HCT116 (cell line): ENCODE measurements at regions not wholly inside any gene's neighbourhood (a gene's known extent, or its start where the extent isn't known, plus 50 kb on each side); places are given as distances from the start of the nearest gene placed in this dataset.

Experiments used
- ATAC-seq: fragments of 200-7000 bp; cut with Tn5 transposase; 2 replicates; pipeline ENCODE4 v1.9.1; 2020; ENCODE audit warnings: mild to moderate bottlenecking, moderate library complexity
- BruUV-seq: library from RNA; stranded (reverse); fragments of 400-500 nt; replicated peaks from 2 replicates; lab custom pipeline; 2021; lab: Mats Ljungman, UMichigan
- CTCF ChIA-PET: fragments of 300-600 bp; sonication (Branson Sonifier 250); formaldehyde crosslinking; loops from one replicate; lab custom pipeline; 2021; ENCODE audit warnings: antibody characterized with exemption; lab: Charles Lee
- POLR2A ChIA-PET: fragments of 300-600, 350-600 bp; sonication (Branson Sonifier 250); formaldehyde crosslinking; loops from one replicate; lab custom pipeline; 2021; ENCODE audit warnings: antibody characterized with exemption; lab: Charles Lee
- RAD21 ChIA-PET, 2 experiments: fragments of 300-600 bp; sonication (Branson Sonifier 250); formaldehyde crosslinking; loops; one replicate each; lab custom pipeline; 2023; ENCODE audit warnings: low total read pairs in 2 of 2; ENCODE audit not compliant: uncharacterized antibody in 2 of 2, unreplicated experiment in 2 of 2, low non-redundant PET in 1 of 2; lab: Charles Lee
- DNase-seq: peaks from one replicate; pipeline ENCODE4 v3.0.0-alpha.2; 2010; ENCODE audit warnings: low read depth, low spot score
- H2AFZ ChIP-seq: fragments of 200-600 bp; shearing (Covaris generic), sonication (generic); 2 replicates; pipeline ENCODE4 v1.6.1; 2017; ENCODE audit warnings: low read depth, mixed run types, mixed read lengths, antibody characterized with exemption, low read length; ENCODE audit not compliant: poor library complexity, severe bottlenecking
- H3K27ac ChIP-seq: 2 replicates; pipeline ENCODE4 v1.5.1; 2012; ENCODE audit warnings: low read depth, low read length
- H3K27me3 ChIP-seq: fragments of 200-600 bp; sonication (generic); 2 replicates; pipeline ENCODE4 v1.6.1; 2016; ENCODE audit warnings: mixed run types, low read length, mixed read lengths; ENCODE audit not compliant: insufficient read depth
- H3K36me3 ChIP-seq, 2 experiments: fragments of 200-500 bp in 1 of 2; fragments of 200-600 bp in 1 of 2; sonication (Bioruptor generic) in 1 of 2; sonication (generic) in 1 of 2; 2 replicates each; pipeline versions ENCODE4 v1.5.1 to v1.6.1; 2014 to 2016; ENCODE audit warnings: low read length in 2 of 2, inconsistent platforms in 1 of 2, mixed read lengths in 1 of 2, mixed run types in 1 of 2; ENCODE audit not compliant: insufficient read depth in 2 of 2, control insufficient read depth in 1 of 2
- H3K4me1 ChIP-seq, 2 experiments: fragments of 200-600 bp in 1 of 2; sonication (generic) in 1 of 2; 2 replicates each; pipeline versions ENCODE4 v1.5.1 to v1.6.1; 2012 to 2017; ENCODE audit warnings: low read length in 2 of 2, inconsistent platforms in 1 of 2, mild to moderate bottlenecking in 1 of 2, mixed read lengths in 1 of 2, mixed run types in 1 of 2, moderate library complexity in 1 of 2; ENCODE audit not compliant: insufficient read depth in 2 of 2, control insufficient read depth in 1 of 2
- H3K4me2 ChIP-seq: fragments of 200-600 bp; sonication (generic); 2 replicates; pipeline ENCODE4 v1.6.1; 2017; ENCODE audit warnings: mixed run types, low read length, mixed read lengths
- H3K4me3 ChIP-seq, 2 experiments: fragments of 200-600 bp in 1 of 2; sonication (generic) in 1 of 2; replicated peaks in 1 of 2; 2 replicates each; pipeline ENCODE4 v1.5.1; 2011 to 2016; ENCODE audit warnings: low read length in 2 of 2, control low read depth in 1 of 2, low read depth in 1 of 2, mild to moderate bottlenecking in 1 of 2, mixed read lengths in 1 of 2, mixed run types in 1 of 2
- H3K79me2 ChIP-seq: fragments of 200-600 bp; sonication (generic); 2 replicates; pipeline ENCODE4 v1.6.1; 2017; ENCODE audit warnings: mild to moderate bottlenecking, mixed run types, low read length, moderate library complexity, mixed read lengths; ENCODE audit not compliant: insufficient read depth
- H3K9ac ChIP-seq: fragments of 200-600 bp; sonication (generic); 2 replicates; pipeline ENCODE4 v1.6.1; 2016; ENCODE audit warnings: low read length, mixed read lengths
- H3K9me2 ChIP-seq: fragments of 200-600 bp; sonication (generic), shearing (Covaris generic); 2 replicates; pipeline ENCODE4 v1.6.1; 2017; ENCODE audit warnings: mixed run types, mild to moderate bottlenecking, moderate library complexity; ENCODE audit not compliant: insufficient read depth
- H3K9me3 ChIP-seq, 2 experiments: fragments of 200-500 bp in 1 of 2; fragments of 200-600 bp in 1 of 2; sonication (Bioruptor generic) in 1 of 2; sonication (generic) in 1 of 2; 2 replicates each; pipeline ENCODE4 v1.6.1; 2014 to 2017; ENCODE audit warnings: low read length in 2 of 2, mixed read lengths in 2 of 2, inconsistent platforms in 1 of 2, low read depth in 1 of 2, mild to moderate bottlenecking in 1 of 2, mixed run types in 1 of 2, moderate library complexity in 1 of 2; ENCODE audit not compliant: control insufficient read depth in 1 of 2, insufficient read depth in 1 of 2
- H4K20me1 ChIP-seq: fragments of 200-600 bp; sonication (generic), shearing (Covaris generic); 2 replicates; pipeline ENCODE4 v1.6.1; 2017; ENCODE audit warnings: mixed run types, mild to moderate bottlenecking, moderate library complexity; ENCODE audit not compliant: insufficient read depth
- CTCF ChIP-seq, 3 experiments: fragments of 200-600 bp in 1 of 3; sonication (generic) in 1 of 3; IDR thresholded peaks in 2 of 3; conservative IDR thresholded peaks in 1 of 3; 2 replicates each; pipeline ENCODE4 v1.5.1; 2012 to 2017; ENCODE audit warnings: low read depth in 2 of 3, low read length in 2 of 3, antibody characterized with exemption in 1 of 3, borderline replicate concordance in 1 of 3, control low read depth in 1 of 3, mild to moderate bottlenecking in 1 of 3, mixed read lengths in 1 of 3, mixed run types in 1 of 3, moderate library complexity in 1 of 3; ENCODE audit not compliant: insufficient read depth in 1 of 3
- JUND ChIP-seq: IDR thresholded peaks from 2 replicates; pipeline ENCODE4 v1.6.1; 2012
- SIN3A ChIP-seq: IDR thresholded peaks from 2 replicates; pipeline ENCODE4 v1.6.1; 2012; ENCODE audit warnings: low read depth
- YY1 ChIP-seq: IDR thresholded peaks from 2 replicates; pipeline ENCODE4 v1.6.1; 2011; ENCODE audit warnings: low read length, low read depth, moderate library complexity, mild to moderate bottlenecking; ENCODE audit not compliant: insufficient replicate concordance; ENCODE audit errors: extremely low read depth
- intact Hi-C: fragments of 100-400 bp; cut with micrococcal nuclease; formaldehyde crosslinking; loops from 2 replicates; pipeline ENCODE4 v1.10.0; 2022

GRCh38 chr1:112790920-112791722 is 76.0 kb upstream of the PPM1J start:
- CTCF ChIA-PET: no interaction called here

More at GRCh38 chr1:112790920-112791722, 76.0 kb upstream of the PPM1J start:
- H3K4me2 ChIP-seq: no peak overlapping the region
- H3K4me3 ChIP-seq: no peak overlapping the region
- H2AFZ ChIP-seq: no peak overlapping the region
- TF ChIP-seq SIN3A: no peak
- no peak for TF ChIP-seq CTCF (IDR thresholded peaks at IDR 0.05 in 2 of 3, conservative IDR thresholded peaks at IDR 0.05 in 1 of 3; ENCODE audit: borderline replicate concordance in 1 of 3, insufficient read depth in 1 of 3, low read depth in 2 of 3, low read length in 2 of 3)
- no peak for TF ChIP-seq YY1
- no peak for TF ChIP-seq JUND
- RAD21 ChIA-PET: no interaction called here
- no peaks in the 10 kb centered on the region for H3K79me2 ChIP-seq
- H3K9ac ChIP-seq: no peak overlapping the region
- no peaks in the 10 kb centered on the region for H4K20me1 ChIP-seq
- ATAC-seq: no peak
- intact Hi-C loops: no loop called here
- POLR2A ChIA-PET: no interaction called here
- no peak for DNase-seq
- BruUV-seq: no TSS peak
- H3K9me3 ChIP-seq: no peaks in the 10 kb centered on the region
- no peaks in the 10 kb centered on the region for H3K27me3 ChIP-seq
- H3K9me2 ChIP-seq: no peaks in the 10 kb centered on the region
- H3K4me1 ChIP-seq: peaks cover 0 to 10% of the 10 kb centered on the region in 2 experiments; a peak in 2 of 4 replicates
- H3K27ac ChIP-seq: no peak overlapping the region
- H3K36me3 ChIP-seq: no peaks in the 10 kb centered on the region
